ENCODE measurements at regions not wholly inside any gene's neighbourhood (a gene's known extent, or its start where the extent isn't known, plus 50 kb on each side); places are given as distances from the start of the nearest gene placed in this dataset.

GRCh38 chr11:45394294-45395085 lies 108.3 kb upstream of the SYT13 start (continued):
- TF ChIP-seq FOXP4 (CRISPR knock-in tag; IDR thresholded peaks at IDR 0.05) (peak; percentile 72), ATM (IDR thresholded peaks at IDR 0.05; ENCODE audit: borderline replicate concordance) (no peak), DNMT3B (CRISPR knock-in tag; conservative IDR thresholded peaks at IDR 0.05) (no peak), CHD4 (IDR thresholded peaks at IDR 0.05; ENCODE audit: borderline replicate concordance, low read length) (no peak), ZNF737 (CRISPR knock-in tag; IDR thresholded peaks at IDR 0.05; ENCODE audit: borderline replicate concordance) (no peak), ZNF513 (CRISPR knock-in tag; conservative IDR thresholded peaks at IDR 0.05) (no peak), DZIP1 (CRISPR knock-in tag; IDR thresholded peaks at IDR 0.05) (no peak), ZBTB26 (CRISPR knock-in tag; IDR thresholded peaks at IDR 0.05; ENCODE audit: borderline replicate concordance) (peak; percentile 76; the same call in 1 of the 2 replicates), CBX2 (IDR thresholded peaks at IDR 0.05; ENCODE audit: low read depth, low read length) (no peak), CBX2 (CRISPR knock-in tag; IDR thresholded peaks at IDR 0.05; ENCODE audit: low read depth) (no peak), ZNF629 (CRISPR knock-in tag; conservative IDR thresholded peaks at IDR 0.05) (peak; percentile 87), ZNF619 (CRISPR knock-in tag; IDR thresholded peaks at IDR 0.05) (no peak), CREM (IDR thresholded peaks at IDR 0.05) (no peak), CREM (CRISPR knock-in tag; IDR thresholded peaks at IDR 0.05) (no peak), ZNF468 (CRISPR knock-in tag; IDR thresholded peaks at IDR 0.05) (no peak), PAWR (CRISPR knock-in tag; IDR thresholded peaks at IDR 0.05; ENCODE audit: borderline replicate concordance) (no peak), EZH2 (conservative IDR thresholded peaks at IDR 0.05; ENCODE audit: low read depth, low read length) (no peak), RARG (CRISPR knock-in tag; IDR thresholded peaks at IDR 0.05; ENCODE audit: low read depth) (no peak), RARA (CRISPR knock-in tag; IDR thresholded peaks at IDR 0.05) (peak; percentile 86), SRF (IDR thresholded peaks at IDR 0.05; ENCODE audit: low read depth, low read length) (peak; percentile 36; the same call in 1 of the 2 replicates), MAF1 (CRISPR knock-in tag; IDR thresholded peaks at IDR 0.05; ENCODE audit: borderline replicate concordance) (no peak), KDM1A (CRISPR knock-in tag; IDR thresholded peaks at IDR 0.05) (0 out of 2 replicates have a peak, but pooled peaks have one; percentile 36), ZNF546 (CRISPR knock-in tag; conservative IDR thresholded peaks at IDR 0.05) (no peak), ZNF256 (CRISPR knock-in tag; conservative IDR thresholded peaks at IDR 0.05) (no peak)
- TF ChIP-seq, protein P1, sequence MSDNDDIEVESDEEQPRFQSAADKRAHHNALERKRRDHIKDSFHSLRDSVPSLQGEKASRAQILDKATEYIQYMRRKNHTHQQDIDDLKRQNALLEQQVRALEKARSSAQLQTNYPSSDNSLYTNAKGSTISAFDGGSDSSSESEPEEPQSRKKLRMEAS (IDR thresholded peaks at IDR 0.05), result no peak
